Central memory CD8-positive, alpha-beta T cell (primary cell): ENCODE measurements at regions not wholly inside any gene's neighbourhood (a gene's known extent, or its start where the extent isn't known, plus 50 kb on each side); places are given as distances from the start of the nearest gene placed in this dataset.
"Not testable (repeated sequence)": the region's sequence is repeated elsewhere in the genome, so short reads cannot be mapped to it uniquely, and the experiment has no call there.

Source experiments
- ATAC-seq: fragments of 150-1000 bp; cut with Tn5 transposase; replicated peaks from 2 replicates; pipeline ENCODE4 v1.10.0; 2022; ENCODE audit warnings: mild to moderate bottlenecking, moderate FRiP score, moderate number of reproducible peaks; ENCODE audit not compliant: poor library complexity, severe bottlenecking; ENCODE audit errors: extremely low read depth
- DNase-seq, 2 donors: peaks; one replicate each; pipeline ENCODE4 v3.0.0; 2021; ENCODE audit warnings: low spot score in 2 of 2
- H3K27ac Mint-ChIP-seq: one replicate; pipeline ENCODE4 v1.8.0; 2022; ENCODE audit warnings: low read depth, mild to moderate bottlenecking, moderate library complexity, mixed read lengths
- H3K27me3 Mint-ChIP-seq: one replicate; pipeline ENCODE4 v1.8.0; 2022; ENCODE audit warnings: mixed read lengths
- H3K36me3 Mint-ChIP-seq: one replicate; pipeline ENCODE4 v1.8.0; 2022; ENCODE audit warnings: mild to moderate bottlenecking, moderate library complexity, mixed read lengths; ENCODE audit not compliant: insufficient read depth
- H3K4me1 Mint-ChIP-seq: one replicate; pipeline ENCODE4 v1.8.0; 2022; ENCODE audit warnings: mixed read lengths
- H3K4me3 Mint-ChIP-seq: one replicate; pipeline ENCODE4 v1.8.0; 2022; ENCODE audit warnings: mild to moderate bottlenecking, moderate library complexity, mixed read lengths
- H3K9me3 Mint-ChIP-seq: one replicate; pipeline ENCODE4 v1.8.0; 2022; ENCODE audit warnings: mixed read lengths

GRCh38 chr14:43147485-43147884 is 1359.6 kb downstream of the FSCB start:
- H3K9me3 Mint-ChIP-seq, result no peaks in the 10 kb centered on the region
- no peak overlapping the region for H3K4me3 Mint-ChIP-seq
- H3K27me3 Mint-ChIP-seq, result no peaks in the 10 kb centered on the region
- ATAC-seq (no peak), DNase-seq (no peak)
- H3K27ac Mint-ChIP-seq, result no peak overlapping the region
- no peaks in the 10 kb centered on the region for H3K36me3 Mint-ChIP-seq
- H3K4me1 Mint-ChIP-seq, result no peaks in the 10 kb centered on the region

GRCh38 chr14:43145361-43145760 is 1361.7 kb downstream of the FSCB start:
- Mint-ChIP-seq H3K27ac (no peak overlapping the region), H3K4me3 (no peak overlapping the region), H3K36me3 (no peaks in the 10 kb centered on the region), H3K9me3 (no peaks in the 10 kb centered on the region), H3K27me3 (no peaks in the 10 kb centered on the region), H3K4me1 (no peaks in the 10 kb centered on the region)
- ATAC-seq, result no peak
- no peak for DNase-seq

GRCh38 chr14:43143106-43143505 is 1364.0 kb downstream of the FSCB start:
- Mint-ChIP-seq H3K27me3 (no peaks in the 10 kb centered on the region), H3K4me3 (no peak overlapping the region), H3K4me1 (no peaks in the 10 kb centered on the region), H3K27ac (no peak overlapping the region), H3K9me3 (peaks cover 11% of the 10 kb centered on the region), H3K36me3 (no peaks in the 10 kb centered on the region)
- ATAC-seq (no peak), DNase-seq (no peak)

- ATAC-seq, result no peak
- H3K4me3 Mint-ChIP-seq, result no peak overlapping the region
- H3K9me3 Mint-ChIP-seq, result peaks cover 20% of the 10 kb centered on the region
- no peak for DNase-seq
- no peaks in the 10 kb centered on the region for H3K36me3 Mint-ChIP-seq
- no peaks in the 10 kb centered on the region for H3K27me3 Mint-ChIP-seq
- H3K4me1 Mint-ChIP-seq, result no peaks in the 10 kb centered on the region
- no peak overlapping the region for H3K27ac Mint-ChIP-seq
Observed at GRCh38 chr14:43141636-43142191, 1365.4 kb downstream of the FSCB start.

GRCh38 chr14:43140453-43140852 is 1366.6 kb downstream of the FSCB start:
- ATAC-seq (no peak), DNase-seq (no peak)
- no peak overlapping the region for H3K27ac Mint-ChIP-seq
- peaks cover 24% of the 10 kb centered on the region for H3K9me3 Mint-ChIP-seq
- no peaks in the 10 kb centered on the region for H3K36me3 Mint-ChIP-seq
- H3K4me1 Mint-ChIP-seq, result no peaks in the 10 kb centered on the region
- no peaks in the 10 kb centered on the region for H3K27me3 Mint-ChIP-seq
- H3K4me3 Mint-ChIP-seq, result no peak overlapping the region

- ATAC-seq (no peak), DNase-seq (no peak)
- no peaks in the 10 kb centered on the region for H3K4me1 Mint-ChIP-seq
- no peaks in the 10 kb centered on the region for H3K27me3 Mint-ChIP-seq
- H3K9me3 Mint-ChIP-seq, result peaks cover 24% of the 10 kb centered on the region
- H3K27ac Mint-ChIP-seq, result no peak overlapping the region
- no peak overlapping the region for H3K4me3 Mint-ChIP-seq
- peaks cover 2% of the 10 kb centered on the region for H3K36me3 Mint-ChIP-seq
Observed at GRCh38 chr14:43135877-43136411, 1371.1 kb downstream of the FSCB start.

GRCh38 chr14:43132441-43132840 is 1374.6 kb downstream of the FSCB start:
- Mint-ChIP-seq H3K9me3 (peaks cover 14% of the 10 kb centered on the region), H3K4me3 (no peak overlapping the region), H3K36me3 (peaks cover 2% of the 10 kb centered on the region), H3K27me3 (no peaks in the 10 kb centered on the region), H3K27ac (no peak overlapping the region), H3K4me1 (no peaks in the 10 kb centered on the region)
- DNase-seq (no peak), ATAC-seq (no peak)

- H3K4me1 Mint-ChIP-seq, H3K27ac Mint-ChIP-seq, DNase-seq, H3K27me3 Mint-ChIP-seq, H3K9me3 Mint-ChIP-seq, ATAC-seq, H3K36me3 Mint-ChIP-seq, H3K4me3 Mint-ChIP-seq: not testable (repeated sequence)
Observed at GRCh38 chr14:43128429-43128828, 1378.7 kb downstream of the FSCB start.

- not testable (repeated sequence) for DNase-seq, ATAC-seq, H3K4me1 Mint-ChIP-seq, H3K4me3 Mint-ChIP-seq, H3K27ac Mint-ChIP-seq, H3K9me3 Mint-ChIP-seq, H3K36me3 Mint-ChIP-seq, H3K27me3 Mint-ChIP-seq
Observed at GRCh38 chr14:43127874-43128273, 1379.2 kb downstream of the FSCB start.

- Mint-ChIP-seq H3K27me3 (no peaks in the 10 kb centered on the region), H3K4me3 (no peak overlapping the region), H3K27ac (no peak overlapping the region), H3K36me3 (no peaks in the 10 kb centered on the region), H3K9me3 (no peaks in the 10 kb centered on the region), H3K4me1 (no peaks in the 10 kb centered on the region)
- DNase-seq, result no peak
- ATAC-seq, result no peak
Observed at GRCh38 chr14:43123544-43123943, 1383.5 kb downstream of the FSCB start.

GRCh38 chr14:43119672-43120071 is 1387.4 kb downstream of the FSCB start:
- no peaks in the 10 kb centered on the region for H3K4me1 Mint-ChIP-seq
- no peak overlapping the region for H3K4me3 Mint-ChIP-seq
- H3K9me3 Mint-ChIP-seq, result peaks cover 5% of the 10 kb centered on the region
- DNase-seq (no peak), ATAC-seq (no peak)
- no peaks in the 10 kb centered on the region for H3K27me3 Mint-ChIP-seq
- H3K36me3 Mint-ChIP-seq, result no peaks in the 10 kb centered on the region
- no peak overlapping the region for H3K27ac Mint-ChIP-seq

GRCh38 chr14:43116341-43116740 is 1390.7 kb downstream of the FSCB start:
- no peak overlapping the region for H3K4me3 Mint-ChIP-seq
- no peak for DNase-seq
- H3K9me3 Mint-ChIP-seq, result peaks cover 5% of the 10 kb centered on the region
- H3K27ac Mint-ChIP-seq, result no peak overlapping the region
- no peaks in the 10 kb centered on the region for H3K4me1 Mint-ChIP-seq
- no peaks in the 10 kb centered on the region for H3K36me3 Mint-ChIP-seq
- H3K27me3 Mint-ChIP-seq, result no peaks in the 10 kb centered on the region
- no peak for ATAC-seq

GRCh38 chr14:43105305-43105704 is 1401.8 kb downstream of the FSCB start:
- Mint-ChIP-seq H3K27me3 (no peaks in the 10 kb centered on the region), H3K4me3 (no peak overlapping the region), H3K27ac (no peak overlapping the region), H3K36me3 (peaks cover 1% of the 10 kb centered on the region), H3K9me3 (peaks cover 22% of the 10 kb centered on the region), H3K4me1 (no peaks in the 10 kb centered on the region)
- DNase-seq (no peak), ATAC-seq (no peak)
